OCI-LY3 (cell line): ENCODE measurements at regions not wholly inside any gene's neighbourhood (a gene's known extent, or its start where the extent isn't known, plus 50 kb on each side); places are given as distances from the start of the nearest gene placed in this dataset.
"Not testable (repeated sequence)": the region's sequence is repeated elsewhere in the genome, so short reads cannot be mapped to it uniquely, and the experiment has no call there.

Experiments
- H2AFZ ChIP-seq: fragments of 200-600, 300-600 bp; shearing (Covaris generic); 2 replicates; pipeline ENCODE4 v1.6.0; 2014; ENCODE audit warnings: antibody characterized with exemption, low read depth, low read length
- H3K27ac ChIP-seq: fragments of 200-600, 300-600 bp; sonication (generic); 2 replicates; pipeline ENCODE4 v1.5.1; 2014; ENCODE audit warnings: mild to moderate bottlenecking, low read length, moderate library complexity, mixed read lengths
- H3K27me3 ChIP-seq: fragments of 200-600, 300-600 bp; sonication (generic); 2 replicates; pipeline ENCODE4 v1.6.1; 2014; ENCODE audit warnings: low read depth, low read length, mixed read lengths
- H3K36me3 ChIP-seq: fragments of 200-600, 300-600 bp; sonication (generic); replicated peaks from 2 replicates; pipeline ENCODE3; 2014; ENCODE audit warnings: low read depth, low read length, mixed read lengths
- H3K4me1 ChIP-seq: fragments of 300-600, 200-600 bp; sonication (generic); 2 replicates; pipeline ENCODE4 v1.6.1; 2014; ENCODE audit warnings: low read length, mixed read lengths
- H3K4me2 ChIP-seq: fragments of 200-600, 300-600 bp; sonication (generic); 2 replicates; pipeline ENCODE4 v1.6.1; 2014; ENCODE audit warnings: low read length, mixed read lengths
- H3K4me3 ChIP-seq: fragments of 300-600, 200-600 bp; sonication (generic); 2 replicates; pipeline ENCODE4 v1.5.1; 2014; ENCODE audit warnings: antibody characterized with exemption, mild to moderate bottlenecking, low read length, moderate library complexity
- H3K79me2 ChIP-seq: fragments of 300-600, 200-600 bp; shearing (Covaris generic); 2 replicates; pipeline ENCODE4 v1.6.1; 2014; ENCODE audit warnings: mild to moderate bottlenecking, low read length, mixed read lengths
- H3K9ac ChIP-seq: fragments of 300-600, 200-600 bp; shearing (Covaris generic); 2 replicates; pipeline ENCODE4 v1.6.0; 2014; ENCODE audit warnings: mild to moderate bottlenecking, low read length, moderate library complexity
- H3K9me3 ChIP-seq: fragments of 200-600, 300-600 bp; shearing (Covaris generic); 2 replicates; pipeline ENCODE4 v1.6.1; 2014; ENCODE audit warnings: low read length, mixed read lengths; ENCODE audit not compliant: insufficient read depth
- H4K20me1 ChIP-seq: fragments of 200-600, 300-600 bp; sonication (generic); 2 replicates; pipeline ENCODE4 v1.6.1; 2016; ENCODE audit warnings: low read length, mixed read lengths; ENCODE audit not compliant: insufficient read depth
- CTCF ChIP-seq: fragments of 200-600, 300-600 bp; sonication (generic); IDR thresholded peaks from 2 replicates; pipeline ENCODE4 v1.5.1; 2014; ENCODE audit warnings: antibody characterized with exemption, low read length, low read depth
- EZH2phosphoT487 ChIP-seq: fragments of 200-600 bp; shearing (Covaris generic); IDR thresholded peaks from 2 replicates; pipeline ENCODE4 v1.6.1; 2018; ENCODE audit warnings: antibody characterized with exemption, mixed run types, low read depth

DNA sequence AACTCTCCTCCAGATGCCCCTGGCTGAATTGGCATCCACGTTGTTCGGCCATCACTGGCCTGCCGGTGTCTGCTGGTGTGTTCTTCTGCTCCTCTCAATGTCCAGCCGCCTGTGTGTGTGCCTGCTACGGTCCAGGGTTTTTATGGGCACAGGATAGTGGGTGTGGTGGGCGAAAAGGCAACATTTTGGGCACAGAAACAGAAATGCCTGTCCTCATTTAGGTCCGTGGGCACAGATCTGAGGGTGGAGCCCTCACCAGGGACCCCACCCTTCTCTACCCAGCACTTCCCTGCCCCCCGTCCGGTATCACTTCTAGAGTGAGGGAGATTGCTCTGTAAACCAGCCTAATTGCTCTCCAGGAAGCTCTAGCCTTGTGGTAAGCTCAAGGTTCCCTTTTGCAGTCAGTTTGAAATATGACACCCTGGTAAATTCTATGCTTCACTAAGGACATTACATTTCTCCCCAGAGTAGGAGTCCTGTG is 410.1 kb downstream of the MAT2B start:
- H3K9me3 ChIP-seq: no peaks in the 10 kb centered on the region
- no peaks in the 10 kb centered on the region for H3K79me2 ChIP-seq
- H2AFZ ChIP-seq: 0 out of 2 replicates have a peak overlapping the region, but pooled peaks have one; percentile 18
- TF ChIP-seq EZH2phosphoT487 (no peak), CTCF (no peak)
- no peaks in the 10 kb centered on the region for H3K36me3 ChIP-seq
- H4K20me1 ChIP-seq: no peaks in the 10 kb centered on the region
- peak overlapping the region; percentile 60 for H3K4me3 ChIP-seq
- peak overlapping the region; percentile 86 for H3K4me2 ChIP-seq
- peaks cover 30% of the 10 kb centered on the region for H3K4me1 ChIP-seq
- peak overlapping the region; percentile 85 for H3K27ac ChIP-seq
- H3K9ac ChIP-seq: peak overlapping the region; percentile 51; the same call in 1 of the 2 replicates
- no peaks in the 10 kb centered on the region for H3K27me3 ChIP-seq

GRCh38 chr5:163916376-163916775 is 411.0 kb downstream of the MAT2B start:
- Histone ChIP-seq H2AFZ (no peak overlapping the region), H3K4me1 (peaks cover 30% of the 10 kb centered on the region), H3K27me3 (no peaks in the 10 kb centered on the region), H3K79me2 (no peaks in the 10 kb centered on the region), H3K4me2 (peak overlapping the region; percentile 86), H3K4me3 (peak overlapping the region; percentile 60), H4K20me1 (no peaks in the 10 kb centered on the region), H3K36me3 (no peaks in the 10 kb centered on the region), H3K9ac (peak overlapping the region; percentile 51), H3K27ac (peak overlapping the region; percentile 85), H3K9me3 (no peaks in the 10 kb centered on the region)
- TF ChIP-seq EZH2phosphoT487: no peak

DNA sequence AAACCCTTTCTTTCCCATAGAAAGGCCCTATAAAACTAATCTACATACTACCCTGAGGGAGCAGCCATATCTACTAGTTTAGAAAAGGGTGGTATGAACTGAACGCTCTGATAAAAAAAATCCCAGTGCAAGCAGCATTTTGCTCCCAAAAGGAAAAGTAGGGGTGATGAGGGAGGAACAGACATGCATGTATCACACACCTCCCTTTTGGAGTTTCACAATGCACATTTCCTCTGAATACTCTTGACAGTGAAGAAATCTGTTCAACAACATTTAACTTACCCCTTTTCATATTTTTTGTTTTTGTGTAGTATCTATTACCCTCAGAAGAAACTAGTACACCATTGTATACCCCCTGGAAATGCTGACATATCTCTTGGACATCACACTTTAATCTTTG is 411.4 kb downstream of the MAT2B start:
- H3K4me3 ChIP-seq: no peak overlapping the region
- no peak overlapping the region for H3K9ac ChIP-seq
- peak overlapping the region; percentile 85 for H3K27ac ChIP-seq
- H3K27me3 ChIP-seq: no peaks in the 10 kb centered on the region
- H3K9me3 ChIP-seq: no peaks in the 10 kb centered on the region
- peak overlapping the region; percentile 86 for H3K4me2 ChIP-seq
- peaks cover 30% of the 10 kb centered on the region for H3K4me1 ChIP-seq
- TF ChIP-seq EZH2phosphoT487 (no peak), CTCF (no peak)
- H3K36me3 ChIP-seq: no peaks in the 10 kb centered on the region
- no peaks in the 10 kb centered on the region for H4K20me1 ChIP-seq
- no peak overlapping the region for H2AFZ ChIP-seq
- H3K79me2 ChIP-seq: no peaks in the 10 kb centered on the region

DNA sequence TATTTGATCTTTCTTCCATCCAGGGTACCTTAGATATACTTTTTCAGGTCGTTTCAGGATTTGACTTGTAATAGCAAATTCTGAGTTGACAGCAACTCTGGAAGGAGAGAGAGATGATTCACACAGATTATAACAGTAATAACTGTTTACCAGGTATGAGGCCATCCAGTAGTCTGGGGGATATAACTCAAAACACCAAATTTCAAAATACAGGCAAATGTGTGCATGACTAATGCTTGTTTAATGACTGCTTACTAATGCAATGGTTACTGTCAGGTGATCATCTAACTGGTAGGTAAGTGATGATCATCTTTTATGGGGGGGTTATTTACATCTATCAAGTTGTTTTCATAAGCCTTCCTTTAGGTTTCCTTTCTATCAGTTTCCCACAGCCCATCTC is 412.3 kb downstream of the MAT2B start:
- Histone ChIP-seq H3K4me3 (no peak overlapping the region), H3K36me3 (no peaks in the 10 kb centered on the region), H3K79me2 (no peaks in the 10 kb centered on the region), H3K9ac (no peak overlapping the region), H3K4me1 (peaks cover 30% of the 10 kb centered on the region), H2AFZ (no peak overlapping the region), H4K20me1 (no peaks in the 10 kb centered on the region), H3K9me3 (no peaks in the 10 kb centered on the region), H3K27ac (no peak overlapping the region), H3K4me2 (no peak overlapping the region), H3K27me3 (no peaks in the 10 kb centered on the region)
- TF ChIP-seq CTCF: no peak
- no peak for TF ChIP-seq EZH2phosphoT487

DNA sequence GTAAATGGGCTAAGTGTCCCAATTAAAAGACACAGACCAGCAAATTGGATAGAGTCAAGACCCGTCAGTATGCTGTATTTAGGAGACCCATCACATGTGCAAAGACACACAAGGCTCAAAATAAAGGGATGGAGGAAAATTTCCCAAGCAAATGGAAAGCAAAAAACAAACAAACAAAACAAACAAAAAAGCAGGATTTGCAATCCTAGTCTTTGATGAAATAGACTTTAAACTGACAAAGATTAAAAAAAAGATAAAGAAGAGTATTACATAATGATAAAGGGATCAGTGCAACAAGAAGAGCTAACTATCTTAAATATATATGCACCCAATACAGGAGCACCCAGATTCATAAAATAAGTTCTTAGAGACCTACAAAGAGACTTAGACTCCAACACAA is 429.6 kb downstream of the MAT2B start:
- H4K20me1 ChIP-seq, H3K27ac ChIP-seq, H3K79me2 ChIP-seq: not testable (repeated sequence)

More for the DNA sequence above, 429.6 kb downstream of the MAT2B start:
- not testable (repeated sequence) for H3K4me1 ChIP-seq, H3K4me3 ChIP-seq, H3K9me3 ChIP-seq, H3K9ac ChIP-seq, H3K4me2 ChIP-seq, H3K36me3 ChIP-seq, H3K27me3 ChIP-seq, H2AFZ ChIP-seq
